GM12864 (cell line): ENCODE measurements at regions not wholly inside any gene's neighbourhood (a gene's known extent, or its start where the extent isn't known, plus 50 kb on each side); places are given as distances from the start of the nearest gene placed in this dataset.

Source experiments
- DNase-seq: peaks from one replicate; pipeline ENCODE4 v3.0.0-alpha.2; 2011; ENCODE audit warnings: low read depth
- H3K4me3 ChIP-seq: 2 replicates; pipeline ENCODE4 v1.5.1; 2011; ENCODE audit warnings: mild to moderate bottlenecking, low read depth, low read length, control low read depth
- CTCF ChIP-seq: IDR thresholded peaks from 2 replicates; pipeline ENCODE4 v1.5.1; 2011; ENCODE audit warnings: low read depth, mild to moderate bottlenecking, moderate library complexity, low read length, control low read depth, inconsistent platforms; ENCODE audit errors: missing control alignments

GRCh38 chr6:14524319-14524718 lies 406.7 kb downstream of the CD83 start:
- no peak for TF ChIP-seq CTCF
- no peak for DNase-seq
- no peak overlapping the region for H3K4me3 ChIP-seq

GRCh38 chr6:14530385-14530784 lies 412.8 kb downstream of the CD83 start:
- no peak for DNase-seq
- no peak overlapping the region for H3K4me3 ChIP-seq
- TF ChIP-seq CTCF = no peak

GRCh38 chr6:14533446-14533845 lies 415.9 kb downstream of the CD83 start:
- no peak for DNase-seq
- no peak overlapping the region for H3K4me3 ChIP-seq
- no peak for TF ChIP-seq CTCF

- no peak for DNase-seq
- no peak overlapping the region for H3K4me3 ChIP-seq
- TF ChIP-seq CTCF = no peak
Measured at GRCh38 chr6:14537030-14537429, 419.5 kb downstream of the CD83 start.

GRCh38 chr6:14540276-14540675 lies 422.7 kb downstream of the CD83 start:
- no peak for TF ChIP-seq CTCF
- no peak overlapping the region for H3K4me3 ChIP-seq
- DNase-seq = no peak

GRCh38 chr6:14540810-14541540 lies 423.4 kb downstream of the CD83 start:
- TF ChIP-seq CTCF = no peak
- DNase-seq = no peak

More at GRCh38 chr6:14540810-14541540, 423.4 kb downstream of the CD83 start:
- H3K4me3 ChIP-seq = no peak overlapping the region
